ENCODE measurements at regions not wholly inside any gene's neighbourhood (a gene's known extent, or its start where the extent isn't known, plus 50 kb on each side); places are given as distances from the start of the nearest gene placed in this dataset.

GRCh38 chr17:57203040-57203439, 53.3 kb upstream of the MSI2 start:
- Histone ChIP-seq H3K36me3 (no peaks in the 10 kb centered on the region), H3K27me3 (no peaks in the 10 kb centered on the region), H3K9me3 (peaks cover 0 to 14% (median 2%) of the 10 kb centered on the region in 12 donors), H3K4me1 (no peaks in the 10 kb centered on the region), H3K27ac (no peak overlapping the region), H3K4me3 (no peak overlapping the region)
- 70 to 82% (median 80%) methylated on average over 3 of the region's 3 CpGs for WGBS, 4 donors
- intact Hi-C loops (cut with DNase I), result no loop called here
- no peak for ATAC-seq
- no peak for TF ChIP-seq POLR2A (IDR thresholded peaks at IDR 0.05)
- TF ChIP-seq, protein P1, sequence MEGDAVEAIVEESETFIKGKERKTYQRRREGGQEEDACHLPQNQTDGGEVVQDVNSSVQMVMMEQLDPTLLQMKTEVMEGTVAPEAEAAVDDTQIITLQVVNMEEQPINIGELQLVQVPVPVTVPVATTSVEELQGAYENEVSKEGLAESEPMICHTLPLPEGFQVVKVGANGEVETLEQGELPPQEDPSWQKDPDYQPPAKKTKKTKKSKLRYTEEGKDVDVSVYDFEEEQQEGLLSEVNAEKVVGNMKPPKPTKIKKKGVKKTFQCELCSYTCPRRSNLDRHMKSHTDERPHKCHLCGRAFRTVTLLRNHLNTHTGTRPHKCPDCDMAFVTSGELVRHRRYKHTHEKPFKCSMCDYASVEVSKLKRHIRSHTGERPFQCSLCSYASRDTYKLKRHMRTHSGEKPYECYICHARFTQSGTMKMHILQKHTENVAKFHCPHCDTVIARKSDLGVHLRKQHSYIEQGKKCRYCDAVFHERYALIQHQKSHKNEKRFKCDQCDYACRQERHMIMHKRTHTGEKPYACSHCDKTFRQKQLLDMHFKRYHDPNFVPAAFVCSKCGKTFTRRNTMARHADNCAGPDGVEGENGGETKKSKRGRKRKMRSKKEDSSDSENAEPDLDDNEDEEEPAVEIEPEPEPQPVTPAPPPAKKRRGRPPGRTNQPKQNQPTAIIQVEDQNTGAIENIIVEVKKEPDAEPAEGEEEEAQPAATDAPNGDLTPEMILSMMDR (IDR thresholded peaks at IDR 0.05), result no peak
- DNase-seq, result no peak
